Natural killer cell (primary cell): ENCODE measurements at regions not wholly inside any gene's neighbourhood (a gene's known extent, or its start where the extent isn't known, plus 50 kb on each side); places are given as distances from the start of the nearest gene placed in this dataset.

Source experiments
- ATAC-seq, 3 donors: fragments of 150-1000 bp in 2 of 3; fragments of 200-7000 bp in 1 of 3; cut with Tn5 transposase; 1 replicate in 1 of 3; 2 replicates in 2 of 3; pipeline ENCODE4 v1.10.0; 2021; ENCODE audit warnings: mild to moderate bottlenecking in 2 of 3, moderate library complexity in 2 of 3
- DNase-seq, 2 donors: peaks; one replicate each; pipeline versions ENCODE4 v3.0.0 to v3.0.0-alpha.2; 2013 to 2021; ENCODE audit warnings: mixed read lengths in 1 of 2
- H3K27ac ChIP-seq: one replicate; pipeline ENCODE4 v1.5.1; 2013; ENCODE audit warnings: mild to moderate bottlenecking, low read length
- H3K27me3 ChIP-seq: one replicate; pipeline ENCODE4 v1.6.1; 2013; ENCODE audit warnings: low read length; ENCODE audit not compliant: control insufficient read depth, insufficient read depth
- H3K36me3 ChIP-seq: one replicate; pipeline ENCODE4 v1.6.1; 2013; ENCODE audit warnings: low read length; ENCODE audit not compliant: control insufficient read depth, insufficient read depth
- H3K4me1 ChIP-seq: one replicate; pipeline ENCODE4 v1.6.1; 2013; ENCODE audit warnings: low read length; ENCODE audit not compliant: control insufficient read depth, insufficient read depth
- H3K4me3 ChIP-seq: one replicate; pipeline ENCODE4 v1.5.1; 2013; ENCODE audit warnings: low read length
- H3K9me3 ChIP-seq: one replicate; pipeline ENCODE4 v1.6.1; 2013; ENCODE audit warnings: low read length; ENCODE audit not compliant: control insufficient read depth, insufficient read depth
- H3K27ac Mint-ChIP-seq, 2 donors: one replicate each; pipeline ENCODE4 v1.8.0; 2022; ENCODE audit warnings: mild to moderate bottlenecking in 2 of 2, mixed read lengths in 2 of 2, moderate library complexity in 1 of 2
- H3K27me3 Mint-ChIP-seq, 2 donors: one replicate each; pipeline ENCODE4 v1.8.0; 2022; ENCODE audit warnings: low read depth in 2 of 2, mixed read lengths in 2 of 2
- H3K36me3 Mint-ChIP-seq: one replicate; pipeline ENCODE4 v1.8.0; 2022; ENCODE audit warnings: mixed read lengths
- H3K4me1 Mint-ChIP-seq, 2 donors: one replicate each; pipeline ENCODE4 v1.8.0; 2022; ENCODE audit warnings: mixed read lengths in 2 of 2
- H3K4me3 Mint-ChIP-seq: one replicate; pipeline ENCODE4 v1.8.0; 2022; ENCODE audit warnings: mild to moderate bottlenecking, moderate library complexity, mixed read lengths
- H3K9me3 Mint-ChIP-seq, 2 donors: one replicate each; pipeline ENCODE4 v1.8.0; 2022; ENCODE audit warnings: mixed read lengths in 2 of 2
- CTCF ChIP-seq: fragments of 200-600 bp; IDR thresholded peaks from one replicate; pipeline ENCODE4 v1.8.0; 2022; ENCODE audit warnings: antibody characterized with exemption
- WGBS: methylation state at CpG from one replicate; pipeline ENCODE4 v1.1.7; 2013; ENCODE audit warnings: missing lambda C conversion rate; ENCODE audit not compliant: insufficient coverage; 5-methylcytosine and 5-hydroxymethylcytosine counted together
- intact Hi-C: fragments of 100-400 bp; cut with micrococcal nuclease; formaldehyde crosslinking; loops from one replicate; pipeline ENCODE4 v1.14.2; 2022

- Histone ChIP-seq H3K36me3 (no peaks in the 10 kb centered on the region), H3K27me3 (peaks cover 2% of the 10 kb centered on the region), H3K9me3 (no peaks in the 10 kb centered on the region), H3K27ac (no peak overlapping the region), H3K4me3 (peak overlapping the region; percentile 52), H3K4me1 (peaks cover 12% of the 10 kb centered on the region)
- peak; percentile 53 for TF ChIP-seq CTCF
- Mint-ChIP-seq H3K4me1 (peaks cover 14 to 22% of the 10 kb centered on the region in 2 donors), H3K36me3 (no peaks in the 10 kb centered on the region), H3K9me3 (no peaks in the 10 kb centered on the region), H3K27ac (peak overlapping the region; percentile 94 to 96), H3K27me3 (peaks cover 8 to 32% of the 10 kb centered on the region in 2 donors), H3K4me3 (peak overlapping the region; percentile 95)
- DNase-seq (peak; percentile 67 to 88), ATAC-seq (peak; percentile 75 to 83 (median 76))
- intact Hi-C loops: loop anchor here (2.0 to 5.0 kb wide), 5 partner anchors 65 to 525 kb away; partner anchors contain the start of gene ZNF184
- under 1% methylated on average over 39 of the region's 43 CpGs for WGBS
Measured at GRCh38 chr6:27687154-27688013, 214.5 kb upstream of the ZNF184 start.

GRCh38 chr6:27685279-27685678 lies 212.4 kb upstream of the ZNF184 start:
- 89% methylated on average over 4 of the region's 8 CpGs for WGBS

GRCh38 chr6:27684264-27685211 lies 211.6 kb upstream of the ZNF184 start:
- no peak overlapping the region for H3K4me3 ChIP-seq
- DNase-seq (peak; percentile 33 to 74), ATAC-seq (no peak)
- 41% methylated on average over 31 of the region's 34 CpGs for WGBS
- peaks cover 5% of the 10 kb centered on the region for H3K36me3 Mint-ChIP-seq
- no peaks in the 10 kb centered on the region for H3K36me3 ChIP-seq
- H3K4me1 ChIP-seq: peaks cover 12% of the 10 kb centered on the region
- H3K4me1 Mint-ChIP-seq: peaks cover 19 to 29% of the 10 kb centered on the region in 2 donors
- intact Hi-C loops: loop anchor here (5.0 kb wide), 3 partner anchors 208 to 497 kb away; partner anchors contain the start of gene ZNF184
- H3K27ac ChIP-seq: no peak overlapping the region
- no peaks in the 10 kb centered on the region for H3K9me3 Mint-ChIP-seq
- peak overlapping the region; percentile 42 for H3K4me3 Mint-ChIP-seq
- TF ChIP-seq CTCF: no peak
- peak overlapping the region; percentile 35 to 66 for H3K27ac Mint-ChIP-seq
- H3K27me3 ChIP-seq: peaks cover 30% of the 10 kb centered on the region
- peaks cover 15% of the 10 kb centered on the region for H3K9me3 ChIP-seq
- peaks cover 32 to 52% of the 10 kb centered on the region in 2 donors for H3K27me3 Mint-ChIP-seq

More at GRCh38 chr6:27685279-27685678, 212.4 kb upstream of the ZNF184 start:
- H3K27me3 ChIP-seq: peaks cover 22% of the 10 kb centered on the region
- H3K36me3 ChIP-seq: no peaks in the 10 kb centered on the region
- Mint-ChIP-seq H3K4me1 (peaks cover 14 to 22% of the 10 kb centered on the region in 2 donors), H3K36me3 (no peaks in the 10 kb centered on the region), H3K27me3 (peaks cover 25 to 45% of the 10 kb centered on the region in 2 donors), H3K9me3 (no peaks in the 10 kb centered on the region), H3K27ac (no peak overlapping the region), H3K4me3 (no peak overlapping the region)
- no peak for ATAC-seq
- H3K27ac ChIP-seq: no peak overlapping the region
- peaks cover 7% of the 10 kb centered on the region for H3K9me3 ChIP-seq
- TF ChIP-seq CTCF: no peak
- peak in 1 of 2 donors; percentile 40 for DNase-seq
- intact Hi-C loops: loop anchor here (5.0 kb wide), 3 partner anchors 207 to 498 kb away; partner anchors contain the start of gene ZNF184
- peaks cover 12% of the 10 kb centered on the region for H3K4me1 ChIP-seq
- no peak overlapping the region for H3K4me3 ChIP-seq
